HG02973 (cell line): ENCODE measurements at regions not wholly inside any gene's neighbourhood (a gene's known extent, or its start where the extent isn't known, plus 50 kb on each side); places are given as distances from the start of the nearest gene placed in this dataset.

Experiments
- ATAC-seq: cut with Tn5 transposase; IDR thresholded peaks from one replicate; pipeline ENCODE4 v1.9.1; 2021; ENCODE audit warnings: moderate library complexity; ENCODE audit not compliant: unreplicated experiment

DNA sequence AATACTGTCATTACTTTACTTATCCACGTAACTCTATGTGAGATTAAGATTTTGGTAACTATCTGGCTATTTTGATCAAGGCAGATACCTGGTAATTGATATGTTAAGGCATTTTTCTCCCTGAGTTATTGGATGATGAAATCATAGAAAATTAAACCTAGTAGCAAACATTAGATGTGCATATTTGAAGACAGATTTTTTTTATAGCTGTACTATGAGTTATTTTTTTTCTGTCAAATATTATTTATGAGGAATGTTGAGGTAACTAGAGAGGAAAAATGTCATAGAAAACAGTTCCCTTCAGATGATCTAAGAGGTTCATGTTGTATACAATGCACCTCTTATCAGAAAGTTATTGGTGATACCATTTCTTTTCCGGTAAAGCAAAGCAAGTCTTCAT, 64.9 kb upstream of the SLC38A2 start:
- no peak for ATAC-seq

DNA sequence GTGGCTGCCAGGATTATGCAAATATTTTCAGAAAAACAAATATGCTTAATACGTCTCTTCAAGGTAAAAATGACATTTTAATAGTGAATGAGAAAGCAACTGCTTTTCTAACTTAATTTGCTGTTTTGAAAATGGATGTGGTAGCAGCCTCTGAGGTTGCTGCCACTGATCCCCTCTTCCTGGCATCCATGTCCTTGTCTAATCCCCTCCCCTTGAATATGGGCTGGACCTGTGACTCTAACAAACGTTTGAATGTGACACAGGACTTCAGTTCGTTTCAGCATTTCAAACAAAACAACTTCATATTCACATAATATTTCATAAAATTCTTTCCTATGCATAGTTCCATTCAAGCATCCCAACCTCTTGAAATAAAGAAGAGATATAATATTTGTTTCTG, 64.2 kb upstream of the SLC38A2 start:
- no peak for ATAC-seq

DNA sequence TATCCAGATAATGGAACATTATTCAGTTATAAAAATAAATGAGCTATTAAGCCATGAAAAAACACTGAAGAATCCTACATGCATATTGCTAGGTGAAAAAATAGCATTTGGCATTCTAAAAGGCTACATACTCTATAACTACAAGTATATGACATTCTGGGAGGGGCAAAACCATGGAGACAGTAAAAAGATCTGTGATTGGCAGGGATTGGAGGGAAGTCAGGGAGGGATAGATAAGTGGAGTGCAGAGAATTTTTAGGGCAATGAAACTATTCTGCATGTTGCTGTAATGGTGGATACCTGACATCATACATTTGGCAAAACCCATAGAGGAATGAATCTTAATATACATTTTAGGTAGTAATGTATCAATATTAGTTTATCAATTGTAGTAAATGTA, 63.1 kb upstream of the SLC38A2 start:
- ATAC-seq = no peak

DNA sequence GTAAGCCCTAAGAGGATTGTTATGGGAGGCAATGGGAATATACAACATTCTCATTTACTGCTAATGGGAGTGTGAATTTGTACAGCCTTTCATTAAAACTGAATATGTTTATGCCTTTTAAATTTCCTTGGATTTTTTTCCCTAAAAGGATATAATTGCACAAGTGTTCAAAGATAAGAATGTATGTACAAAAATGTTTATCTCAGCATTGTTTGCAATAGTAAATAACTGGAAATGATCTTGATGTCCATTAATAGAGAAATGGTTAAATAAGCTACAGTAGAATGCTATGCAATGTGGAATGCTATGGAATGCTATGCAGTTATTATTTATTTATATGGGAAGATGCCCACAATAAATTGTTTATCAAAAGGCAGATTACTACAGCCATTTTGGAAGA, 62.5 kb upstream of the SLC38A2 start:
- no peak for ATAC-seq

DNA sequence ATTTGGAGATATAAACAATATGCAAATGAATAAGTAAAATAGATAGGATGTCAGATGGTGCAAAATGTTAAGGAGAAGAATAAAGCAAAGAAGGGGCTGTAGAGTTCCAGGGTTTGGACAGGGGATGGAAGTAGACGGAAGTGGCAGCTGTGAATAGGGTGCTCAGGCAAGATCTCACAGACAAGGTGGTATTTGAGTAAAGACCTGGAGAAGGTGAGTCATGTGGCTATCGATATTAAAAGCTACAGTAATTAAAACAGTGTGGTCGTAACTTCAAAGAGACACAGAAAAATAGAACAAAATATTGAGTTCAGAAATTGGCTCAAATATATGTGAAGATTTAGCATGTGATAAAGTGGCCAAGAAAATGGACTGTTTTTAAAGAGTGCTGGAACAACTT, 61.3 kb upstream of the SLC38A2 start:
- ATAC-seq = no peak

DNA sequence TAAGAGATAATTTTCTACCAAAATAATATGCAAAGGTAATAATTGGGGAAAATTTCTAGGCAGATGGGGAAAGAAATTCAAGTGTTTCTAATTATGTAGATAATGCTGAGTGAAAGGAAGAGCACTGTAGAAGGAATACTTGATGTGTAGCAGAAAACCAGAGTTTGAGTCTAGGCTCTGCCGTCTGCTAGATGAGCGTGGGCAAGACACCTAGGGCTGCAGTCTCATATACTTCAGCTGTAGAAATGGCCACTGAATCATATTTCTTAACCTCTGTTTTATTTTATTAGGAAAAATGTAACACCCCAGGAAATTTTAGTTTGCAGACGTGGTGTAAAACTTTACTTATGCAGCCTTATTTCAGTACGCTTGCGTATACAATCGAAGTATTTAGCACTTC, 59.8 kb upstream of the SLC38A2 start:
- ATAC-seq = no peak

DNA sequence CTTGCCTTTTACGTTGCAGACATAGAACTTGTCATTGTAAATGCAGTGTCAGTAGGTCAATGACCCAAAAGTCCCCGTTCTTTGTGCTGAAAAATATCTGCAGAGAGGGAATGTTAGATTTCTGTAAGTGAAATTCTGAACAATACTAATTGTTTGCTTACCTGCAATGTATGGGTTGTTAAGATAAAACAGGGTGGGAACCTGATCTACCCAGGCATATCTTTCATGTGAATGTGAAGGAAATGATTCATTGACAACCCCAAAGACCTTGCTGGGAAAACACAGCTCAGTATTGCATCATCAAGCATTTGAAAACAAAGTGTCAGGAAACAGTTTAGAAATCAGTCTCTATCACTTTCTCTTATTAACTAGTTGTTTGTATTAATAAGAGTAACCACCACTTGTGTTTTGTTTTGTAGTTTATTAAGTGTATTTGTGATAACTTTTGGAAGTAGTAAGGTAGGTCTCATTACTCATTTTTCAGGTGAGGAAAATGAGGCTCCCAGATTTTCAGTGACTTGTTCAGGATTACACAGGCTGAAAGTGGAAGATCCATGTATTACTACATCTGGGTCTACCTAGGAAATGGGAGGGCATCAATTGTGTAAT, 57.9 kb upstream of the SLC38A2 start:
- ATAC-seq = no peak
